HEK293T (cell line): ENCODE measurements at regions not wholly inside any gene's neighbourhood (a gene's known extent, or its start where the extent isn't known, plus 50 kb on each side); places are given as distances from the start of the nearest gene placed in this dataset.

Source experiments
- BHLHE40 ChIP-seq: fragments of 450-650 bp; IDR thresholded peaks from 2 replicates; pipeline ENCODE4 v1.6.1; 2016; ENCODE audit warnings: mild to moderate bottlenecking, moderate library complexity, borderline replicate concordance
- ELF4 ChIP-seq: fragments of 450-650 bp; IDR thresholded peaks from 2 replicates; pipeline ENCODE4 v1.6.1; 2017; ENCODE audit warnings: antibody characterized with exemption
- FOXM1 ChIP-seq: fragments of 450-650 bp; IDR thresholded peaks from 2 replicates; pipeline ENCODE4 v1.6.1; 2017; ENCODE audit warnings: mild to moderate bottlenecking, borderline replicate concordance

DNA sequence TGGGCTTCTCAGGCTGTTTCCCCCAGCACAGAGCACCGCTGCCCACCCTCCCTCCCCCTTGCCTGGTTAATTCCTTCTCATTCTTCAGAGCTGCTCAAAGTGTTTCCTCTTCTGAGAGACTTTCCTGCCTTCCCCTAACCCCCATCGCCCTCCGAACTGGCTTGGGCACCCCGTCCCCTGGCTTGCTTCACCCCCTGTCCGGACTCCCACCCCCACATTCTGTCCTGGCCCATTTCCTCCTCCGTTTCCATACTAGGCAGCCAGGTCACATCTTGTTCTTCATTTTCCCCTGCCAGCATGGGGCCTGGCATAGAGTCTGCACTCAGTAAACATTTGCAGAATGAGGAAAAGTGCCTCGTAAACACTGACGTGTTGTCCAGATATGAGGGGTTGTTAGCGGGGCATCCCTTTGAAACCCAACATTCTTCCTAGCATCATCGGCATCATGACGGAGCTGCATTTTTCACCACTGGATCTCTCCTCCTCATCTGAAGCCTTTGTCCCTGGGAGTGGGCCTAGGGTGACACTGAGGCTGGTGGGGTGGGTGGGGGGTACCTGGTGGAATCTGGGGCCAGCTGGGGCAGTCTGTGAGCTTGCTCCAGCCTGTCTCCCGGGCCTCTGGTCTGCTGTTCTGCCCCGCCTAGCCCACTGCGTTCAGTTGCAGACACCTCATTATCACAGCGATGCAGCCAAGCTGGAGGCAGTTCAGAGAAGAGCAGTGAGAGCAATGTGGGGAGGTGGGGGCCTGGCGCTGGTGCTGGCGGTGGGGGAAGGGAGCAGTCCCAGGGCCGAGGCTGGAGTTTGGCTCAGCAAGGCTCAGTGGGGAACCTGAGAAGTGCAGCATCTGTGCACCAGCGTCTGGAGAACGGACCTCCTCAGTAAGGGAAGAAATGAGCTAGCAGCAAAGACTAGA is 149.4 kb upstream of the PJA1 start:
- TF ChIP-seq BHLHE40 (no peak), ELF4 (no peak), FOXM1 (no peak)
